Smooth muscle cell (in vitro differentiated cells): ENCODE measurements at regions not wholly inside any gene's neighbourhood (a gene's known extent, or its start where the extent isn't known, plus 50 kb on each side); places are given as distances from the start of the nearest gene placed in this dataset.

Experiments used
- DNase-seq: peaks from one replicate; lab custom pipeline; 2025; ENCODE audit not compliant: unreplicated experiment; lab: John Stamatoyannopoulos, UW
- H2AFZ ChIP-seq: fragments of 200-600 bp; sonication (generic); 2 replicates; pipeline ENCODE4 v1.6.0; 2016; ENCODE audit warnings: antibody characterized with exemption, low read depth, mild to moderate bottlenecking
- H3F3A ChIP-seq: fragments of 200-600 bp; sonication (generic); 2 replicates; pipeline ENCODE4 v1.6.0; 2017; ENCODE audit warnings: antibody characterized with exemption, low read depth
- H3K27ac ChIP-seq: fragments of 200-600 bp; sonication (generic); 2 replicates; pipeline ENCODE4 v1.5.1; 2016; ENCODE audit warnings: low read depth, mild to moderate bottlenecking
- H3K27me3 ChIP-seq: fragments of 200-600 bp; sonication (generic); 2 replicates; pipeline ENCODE4 v1.6.1; 2016; ENCODE audit warnings: low read depth, mild to moderate bottlenecking
- H3K36me3 ChIP-seq: fragments of 200-600 bp; sonication (generic); 2 replicates; pipeline ENCODE4 v1.5.1; 2016; ENCODE audit warnings: low read depth
- H3K4me1 ChIP-seq: fragments of 200-600 bp; sonication (generic); 2 replicates; pipeline ENCODE4 v1.5.1; 2016; ENCODE audit warnings: low read depth
- H3K4me2 ChIP-seq: fragments of 200-600 bp; sonication (generic); 2 replicates; pipeline ENCODE4 v1.6.0; 2016; ENCODE audit warnings: mild to moderate bottlenecking
- H3K4me3 ChIP-seq: fragments of 200-600 bp; sonication (generic); 2 replicates; pipeline ENCODE4 v1.5.1; 2016; ENCODE audit warnings: mild to moderate bottlenecking
- H3K79me2 ChIP-seq: fragments of 200-600 bp; sonication (generic); 2 replicates; pipeline ENCODE4 v1.6.0; 2016; ENCODE audit warnings: low read depth, mild to moderate bottlenecking
- H3K9ac ChIP-seq: fragments of 200-600 bp; sonication (generic); 2 replicates; pipeline ENCODE4 v1.6.0; 2016; ENCODE audit warnings: low read depth
- H3K9me3 ChIP-seq: fragments of 200-600 bp; sonication (generic); replicated peaks from 2 replicates; pipeline ENCODE4 v1.5.1; 2016; ENCODE audit warnings: low read depth
- H4K20me1 ChIP-seq: fragments of 200-600 bp; sonication (generic); 2 replicates; pipeline ENCODE4 v1.6.0; 2016; ENCODE audit warnings: low read depth
- WGBS: methylation state at CpG from one replicate; pipeline ENCODE4 v1.1.7; 2016; ENCODE audit warnings: low lambda C conversion rate; 5-methylcytosine and 5-hydroxymethylcytosine counted together
- TF ChIP-seq, protein P1 (sequence below): fragments of 200-600 bp; sonication (generic); IDR thresholded peaks from 2 replicates; pipeline ENCODE4 v1.5.1; 2017; ENCODE audit warnings: borderline replicate concordance, mild to moderate bottlenecking, antibody characterized with exemption; ENCODE audit not compliant: insufficient read depth, poor library complexity, severe bottlenecking

DNA sequence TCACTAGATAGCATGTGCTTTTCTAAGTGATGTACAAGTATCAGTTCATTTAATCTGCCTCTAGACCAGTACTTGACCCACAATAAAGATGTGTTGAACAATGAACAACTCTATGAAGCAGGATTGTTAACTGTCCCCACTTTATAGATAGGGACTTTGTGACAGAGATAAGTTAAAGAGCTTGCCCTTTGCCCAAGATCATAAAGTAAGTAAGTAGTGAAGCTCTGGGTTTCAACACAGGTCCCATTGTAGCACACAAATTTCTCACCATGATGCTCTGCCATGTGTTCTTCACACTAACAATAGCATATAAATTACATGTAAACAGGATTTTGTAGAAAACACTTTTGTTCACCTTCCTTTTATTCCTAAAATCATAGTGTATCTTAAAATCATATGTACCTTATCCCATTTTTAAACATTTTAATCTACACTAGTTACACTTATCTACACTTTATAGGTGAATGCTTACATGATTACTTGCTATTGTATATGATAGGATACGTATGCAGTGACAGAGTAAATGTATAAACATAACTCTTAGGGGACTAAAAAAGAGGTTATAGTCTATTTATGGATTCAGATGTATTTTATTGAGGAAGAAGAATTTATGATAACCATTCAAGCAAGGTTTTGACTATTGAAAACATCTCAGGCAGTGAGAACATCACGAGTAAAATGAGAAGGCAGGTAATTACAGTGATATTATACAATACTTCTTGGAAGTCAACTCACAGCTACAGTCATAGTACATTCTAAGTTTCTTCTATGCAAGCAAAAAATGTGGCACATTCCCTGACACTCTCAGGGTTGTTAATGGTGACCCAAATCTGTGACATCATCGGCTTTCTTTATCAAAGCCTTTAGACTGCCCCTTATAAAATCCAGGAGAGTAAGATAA, 2275.1 kb downstream of the PCDH7 start:
- Histone ChIP-seq H3K4me3 (no peak overlapping the region), H3K27me3 (no peaks in the 10 kb centered on the region), H3K79me2 (no peaks in the 10 kb centered on the region), H3K4me2 (no peak overlapping the region), H4K20me1 (no peaks in the 10 kb centered on the region), H3K27ac (no peak overlapping the region), H3K36me3 (no peaks in the 10 kb centered on the region), H3K4me1 (no peaks in the 10 kb centered on the region), H2AFZ (no peak overlapping the region), H3K9ac (no peak overlapping the region), H3K9me3 (no peaks in the 10 kb centered on the region), H3F3A (no peaks in the 10 kb centered on the region)
- no peak for DNase-seq
- TF ChIP-seq, protein P1, sequence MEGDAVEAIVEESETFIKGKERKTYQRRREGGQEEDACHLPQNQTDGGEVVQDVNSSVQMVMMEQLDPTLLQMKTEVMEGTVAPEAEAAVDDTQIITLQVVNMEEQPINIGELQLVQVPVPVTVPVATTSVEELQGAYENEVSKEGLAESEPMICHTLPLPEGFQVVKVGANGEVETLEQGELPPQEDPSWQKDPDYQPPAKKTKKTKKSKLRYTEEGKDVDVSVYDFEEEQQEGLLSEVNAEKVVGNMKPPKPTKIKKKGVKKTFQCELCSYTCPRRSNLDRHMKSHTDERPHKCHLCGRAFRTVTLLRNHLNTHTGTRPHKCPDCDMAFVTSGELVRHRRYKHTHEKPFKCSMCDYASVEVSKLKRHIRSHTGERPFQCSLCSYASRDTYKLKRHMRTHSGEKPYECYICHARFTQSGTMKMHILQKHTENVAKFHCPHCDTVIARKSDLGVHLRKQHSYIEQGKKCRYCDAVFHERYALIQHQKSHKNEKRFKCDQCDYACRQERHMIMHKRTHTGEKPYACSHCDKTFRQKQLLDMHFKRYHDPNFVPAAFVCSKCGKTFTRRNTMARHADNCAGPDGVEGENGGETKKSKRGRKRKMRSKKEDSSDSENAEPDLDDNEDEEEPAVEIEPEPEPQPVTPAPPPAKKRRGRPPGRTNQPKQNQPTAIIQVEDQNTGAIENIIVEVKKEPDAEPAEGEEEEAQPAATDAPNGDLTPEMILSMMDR: no peak
- 77% methylated on average over 3 of the region's 3 CpGs for WGBS

DNA sequence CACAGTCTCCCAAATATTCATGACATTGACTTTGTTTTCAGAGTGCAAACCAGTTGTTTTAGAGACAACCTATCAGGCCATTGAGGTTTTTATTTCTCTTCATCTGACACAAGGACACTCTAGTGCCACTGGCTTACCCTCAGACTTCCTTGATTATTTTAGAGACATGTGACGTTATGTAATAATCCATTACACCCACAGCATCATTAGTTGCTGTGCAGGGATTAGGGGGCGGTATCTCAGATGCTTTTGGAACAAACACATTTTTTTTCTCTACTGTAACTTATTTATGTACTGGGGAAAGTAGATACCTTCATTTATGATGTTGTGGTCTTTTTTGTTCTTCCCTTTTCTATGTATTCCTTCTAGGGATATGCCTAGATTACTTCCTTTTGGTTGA, 2293.1 kb downstream of the PCDH7 start:
- no peak for DNase-seq
- Histone ChIP-seq H4K20me1 (no peaks in the 10 kb centered on the region), H3K4me1 (no peaks in the 10 kb centered on the region), H3K4me3 (no peak overlapping the region), H3K79me2 (no peaks in the 10 kb centered on the region), H3K27me3 (no peaks in the 10 kb centered on the region), H3K9ac (no peak overlapping the region), H3K36me3 (no peaks in the 10 kb centered on the region), H2AFZ (peak overlapping the region; percentile 43), H3K4me2 (no peak overlapping the region), H3K9me3 (no peaks in the 10 kb centered on the region), H3F3A (no peaks in the 10 kb centered on the region), H3K27ac (no peak overlapping the region)
- 83% methylated on average over 2 of the region's 2 CpGs for WGBS
- TF ChIP-seq, protein P1: no peak

DNA sequence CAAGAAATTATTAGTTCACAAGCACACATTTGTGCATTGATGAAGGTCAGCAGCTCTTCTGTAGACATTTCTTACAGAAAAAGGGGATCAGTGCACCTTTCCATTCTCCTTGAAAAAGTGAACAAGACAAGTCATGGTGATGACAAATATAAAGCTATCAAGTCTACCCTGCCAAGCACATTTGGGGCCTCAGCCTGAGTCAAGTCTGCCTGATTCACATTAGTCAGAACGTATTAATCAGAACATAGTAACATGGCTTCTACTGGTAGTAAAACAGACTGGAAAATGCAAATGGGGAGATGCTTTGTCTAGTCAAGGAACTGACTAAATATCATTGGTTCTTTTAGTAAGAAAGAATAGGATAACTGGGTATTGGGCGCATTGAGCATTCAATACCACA, 2305.1 kb downstream of the PCDH7 start:
- Histone ChIP-seq H3K4me2 (no peak overlapping the region), H3K9ac (no peak overlapping the region), H3K4me3 (no peak overlapping the region), H3K27me3 (no peaks in the 10 kb centered on the region), H3K27ac (no peak overlapping the region), H3F3A (no peaks in the 10 kb centered on the region), H2AFZ (no peak overlapping the region), H4K20me1 (no peaks in the 10 kb centered on the region), H3K4me1 (no peaks in the 10 kb centered on the region), H3K79me2 (no peaks in the 10 kb centered on the region), H3K9me3 (no peaks in the 10 kb centered on the region), H3K36me3 (no peaks in the 10 kb centered on the region)
- WGBS: 87% methylated on average over 2 of the region's 2 CpGs
- DNase-seq: no peak
- TF ChIP-seq, protein P1: no peak

DNA sequence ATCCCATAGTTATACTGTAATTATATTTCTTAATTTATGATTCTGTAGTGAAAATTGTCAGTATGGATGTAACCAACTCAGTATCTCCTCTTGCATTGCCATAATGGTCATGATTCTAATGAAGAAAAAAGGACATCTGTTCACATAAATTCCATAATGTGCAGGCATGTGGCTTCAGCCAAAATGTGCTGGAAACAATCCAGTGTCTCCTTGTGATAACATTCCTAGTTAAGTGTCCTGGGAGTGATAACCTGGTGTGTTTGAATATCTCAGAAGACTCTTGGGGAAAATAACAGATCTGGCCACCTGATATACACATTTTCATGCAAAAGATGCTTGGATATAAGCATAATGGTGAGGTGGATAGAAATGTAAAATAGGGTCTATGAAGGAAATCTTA, 2309.8 kb downstream of the PCDH7 start:
- Histone ChIP-seq H3K9me3 (no peaks in the 10 kb centered on the region), H3K36me3 (no peaks in the 10 kb centered on the region), H3K27me3 (no peaks in the 10 kb centered on the region), H2AFZ (no peak overlapping the region), H3K4me3 (no peak overlapping the region), H3K79me2 (no peaks in the 10 kb centered on the region), H3K4me1 (no peaks in the 10 kb centered on the region), H3K27ac (no peak overlapping the region), H3K4me2 (no peak overlapping the region), H3K9ac (no peak overlapping the region), H4K20me1 (no peaks in the 10 kb centered on the region), H3F3A (no peaks in the 10 kb centered on the region)
- DNase-seq: no peak
- TF ChIP-seq, protein P1: no peak
